PC-3 (cell line): ENCODE measurements at regions not wholly inside any gene's neighbourhood (a gene's known extent, or its start where the extent isn't known, plus 50 kb on each side); places are given as distances from the start of the nearest gene placed in this dataset.

ENCODE experiments used
- ATAC-seq: fragments of 200-7000 bp; cut with Tn5 transposase; 2 replicates; pipeline ENCODE4 v1.9.1; 2020; ENCODE audit warnings: mild to moderate bottlenecking, moderate library complexity
- BruUV-seq: library from RNA; stranded (reverse); fragments of 400-500 nt; replicated peaks from 2 replicates; lab custom pipeline; 2021; lab: Mats Ljungman, UMichigan
- CTCF ChIA-PET: fragments of 300-600 bp; sonication (Branson Sonifier 250); formaldehyde crosslinking; loops from one replicate; lab custom pipeline; 2022; ENCODE audit warnings: antibody characterized with exemption; lab: Charles Lee
- POLR2A ChIA-PET: fragments of 300-600 bp; sonication (Branson Sonifier 250); formaldehyde crosslinking; loops from one replicate; lab custom pipeline; 2022; ENCODE audit warnings: antibody characterized with exemption; ENCODE audit not compliant: unreplicated experiment; lab: Charles Lee
- DNase-seq: peaks from one replicate; pipeline ENCODE4 v3.0.0-alpha.2; 2015
- H2AFZ ChIP-seq: fragments of 300-600 bp; sonication (generic); 2 replicates; pipeline ENCODE4 v1.6.0; 2016; ENCODE audit warnings: antibody characterized with exemption, low read length
- H3F3A ChIP-seq: fragments of 300-600 bp; sonication (generic); one replicate; pipeline ENCODE4 v1.6.0; 2017; ENCODE audit warnings: antibody characterized with exemption, low read length, control low read depth, mild to moderate bottlenecking; ENCODE audit not compliant: unreplicated experiment
- H3K27ac ChIP-seq: fragments of 300-600 bp; sonication (generic); 2 replicates; pipeline ENCODE4 v1.5.1; 2016; ENCODE audit warnings: mild to moderate bottlenecking, low read length
- H3K27me3 ChIP-seq: fragments of 300-600 bp; sonication (generic); 2 replicates; pipeline ENCODE4 v1.6.1; 2016; ENCODE audit warnings: low read length, mixed read lengths
- H3K36me3 ChIP-seq: fragments of 300-600 bp; sonication (generic); 2 replicates; pipeline ENCODE4 v1.6.1; 2016; ENCODE audit warnings: low read depth, mixed run types, low read length, mixed read lengths
- H3K4me1 ChIP-seq: fragments of 300-600 bp; sonication (generic); 2 replicates; pipeline ENCODE4 v1.5.1; 2016; ENCODE audit warnings: low read length; ENCODE audit not compliant: insufficient read depth
- H3K4me2 ChIP-seq: fragments of 300-600 bp; sonication (generic); 2 replicates; pipeline ENCODE4 v1.6.0; 2016; ENCODE audit warnings: low read length
- H3K4me3 ChIP-seq: fragments of 300-600 bp; sonication (generic); 2 replicates; pipeline ENCODE4 v1.5.1; 2016; ENCODE audit warnings: mild to moderate bottlenecking, low read length, mixed read lengths
- H3K79me2 ChIP-seq: fragments of 300-600 bp; sonication (generic); 2 replicates; pipeline ENCODE4 v1.6.1; 2017; ENCODE audit warnings: low read length, mixed read lengths
- H3K9ac ChIP-seq: fragments of 300-600 bp; sonication (generic); 2 replicates; pipeline ENCODE4 v1.6.0; 2016; ENCODE audit warnings: mild to moderate bottlenecking, low read length
- H3K9me2 ChIP-seq: fragments of 300-600 bp; sonication (generic); replicated peaks from 2 replicates; pipeline ENCODE4 v1.6.1; 2016; ENCODE audit warnings: mixed run types, low read length, mixed read lengths
- H3K9me3 ChIP-seq: fragments of 300-600 bp; sonication (generic); 2 replicates; pipeline ENCODE4 v1.6.1; 2016; ENCODE audit warnings: low read length, mixed read lengths
- H4K20me1 ChIP-seq: fragments of 300-600 bp; sonication (generic); 2 replicates; pipeline ENCODE4 v1.6.1; 2016; ENCODE audit warnings: low read length, mixed read lengths
- EZH2 ChIP-seq: fragments of 300-600 bp; sonication (generic); IDR thresholded peaks from one replicate; pipeline ENCODE4 v1.6.1; 2017; ENCODE audit warnings: antibody characterized with exemption, mild to moderate bottlenecking, low read length; ENCODE audit not compliant: unreplicated experiment
- EZH2phosphoT487 ChIP-seq: fragments of 300-600 bp; sonication (generic); IDR thresholded peaks from 2 replicates; pipeline ENCODE4 v1.6.1; 2018; ENCODE audit warnings: mild to moderate bottlenecking, antibody characterized with exemption, low read length, borderline replicate concordance
- intact Hi-C: fragments of 100-400 bp; cut with micrococcal nuclease; formaldehyde crosslinking; loops from 2 replicates; pipeline ENCODE4 v1.9.0; 2023
- TF ChIP-seq, protein P1 (sequence below): fragments of 300-600 bp; sonication (generic); conservative IDR thresholded peaks from 2 replicates; pipeline ENCODE4 v1.5.1; 2017; ENCODE audit warnings: antibody characterized with exemption, low read depth, mild to moderate bottlenecking, low read length

DNA sequence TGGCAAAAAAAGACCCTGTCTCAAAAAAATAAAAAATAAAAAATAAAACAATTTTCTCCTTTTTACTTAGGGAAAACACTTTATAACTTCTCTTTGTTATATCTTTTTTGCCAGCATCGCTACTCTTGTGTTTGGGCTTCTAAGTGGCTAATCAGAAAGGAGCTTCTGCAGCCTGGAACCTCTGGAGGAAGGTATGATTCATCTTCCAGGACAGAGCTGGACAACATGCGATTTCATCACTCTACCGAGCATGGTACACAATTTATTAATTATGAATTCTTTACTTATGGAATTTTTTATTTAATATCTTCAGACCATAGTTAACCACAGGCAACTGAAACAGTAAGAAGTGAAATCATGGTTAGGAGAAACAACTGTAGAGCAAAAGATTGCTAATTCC lies 1254.3 kb upstream of the AGA start:
- no peaks in the 10 kb centered on the region for H4K20me1 ChIP-seq
- ChIA-PET POLR2A (no interaction called here), CTCF (no interaction called here)
- H3K27me3 ChIP-seq: no peaks in the 10 kb centered on the region
- intact Hi-C loops: no loop called here
- no peaks in the 10 kb centered on the region for H3K79me2 ChIP-seq
- no peak for TF ChIP-seq EZH2
- TF ChIP-seq EZH2phosphoT487: no peak
- TF ChIP-seq, protein P1, sequence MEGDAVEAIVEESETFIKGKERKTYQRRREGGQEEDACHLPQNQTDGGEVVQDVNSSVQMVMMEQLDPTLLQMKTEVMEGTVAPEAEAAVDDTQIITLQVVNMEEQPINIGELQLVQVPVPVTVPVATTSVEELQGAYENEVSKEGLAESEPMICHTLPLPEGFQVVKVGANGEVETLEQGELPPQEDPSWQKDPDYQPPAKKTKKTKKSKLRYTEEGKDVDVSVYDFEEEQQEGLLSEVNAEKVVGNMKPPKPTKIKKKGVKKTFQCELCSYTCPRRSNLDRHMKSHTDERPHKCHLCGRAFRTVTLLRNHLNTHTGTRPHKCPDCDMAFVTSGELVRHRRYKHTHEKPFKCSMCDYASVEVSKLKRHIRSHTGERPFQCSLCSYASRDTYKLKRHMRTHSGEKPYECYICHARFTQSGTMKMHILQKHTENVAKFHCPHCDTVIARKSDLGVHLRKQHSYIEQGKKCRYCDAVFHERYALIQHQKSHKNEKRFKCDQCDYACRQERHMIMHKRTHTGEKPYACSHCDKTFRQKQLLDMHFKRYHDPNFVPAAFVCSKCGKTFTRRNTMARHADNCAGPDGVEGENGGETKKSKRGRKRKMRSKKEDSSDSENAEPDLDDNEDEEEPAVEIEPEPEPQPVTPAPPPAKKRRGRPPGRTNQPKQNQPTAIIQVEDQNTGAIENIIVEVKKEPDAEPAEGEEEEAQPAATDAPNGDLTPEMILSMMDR: no peak
- H3K36me3 ChIP-seq: no peaks in the 10 kb centered on the region
- no peaks in the 10 kb centered on the region for H3K4me1 ChIP-seq
- H3K4me2 ChIP-seq: no peak overlapping the region
- BruUV-seq: no TSS peak
- H3K9me3 ChIP-seq: no peaks in the 10 kb centered on the region
- no peak overlapping the region for H2AFZ ChIP-seq
- no peak overlapping the region for H3K9ac ChIP-seq
- DNase-seq: no peak
- H3F3A ChIP-seq: no peaks in the 10 kb centered on the region
- no peak for ATAC-seq
- H3K27ac ChIP-seq: no peak overlapping the region
- H3K9me2 ChIP-seq: no peaks in the 10 kb centered on the region
- no peak overlapping the region for H3K4me3 ChIP-seq

GRCh38 chr4:178712486-178712885 lies 1270.2 kb upstream of the AGA start:
- no peak overlapping the region for H3K27ac ChIP-seq
- H3K79me2 ChIP-seq: no peaks in the 10 kb centered on the region
- H3K4me2 ChIP-seq: no peak overlapping the region
- no peaks in the 10 kb centered on the region for H4K20me1 ChIP-seq
- H3K9me3 ChIP-seq: no peaks in the 10 kb centered on the region
- TF ChIP-seq EZH2phosphoT487: no peak
- TF ChIP-seq, protein P1: no peak
- TF ChIP-seq EZH2: no peak
- no peak overlapping the region for H2AFZ ChIP-seq
- H3K9me2 ChIP-seq: no peaks in the 10 kb centered on the region
- H3K36me3 ChIP-seq: no peaks in the 10 kb centered on the region
- CTCF ChIA-PET: no interaction called here
- no peak for DNase-seq
- intact Hi-C loops: no loop called here
- no peaks in the 10 kb centered on the region for H3F3A ChIP-seq
- H3K9ac ChIP-seq: no peak overlapping the region
- POLR2A ChIA-PET: no interaction called here
- H3K4me1 ChIP-seq: no peaks in the 10 kb centered on the region
- H3K4me3 ChIP-seq: no peak overlapping the region
- no peak for ATAC-seq
- no peaks in the 10 kb centered on the region for H3K27me3 ChIP-seq
- no TSS peak for BruUV-seq

DNA sequence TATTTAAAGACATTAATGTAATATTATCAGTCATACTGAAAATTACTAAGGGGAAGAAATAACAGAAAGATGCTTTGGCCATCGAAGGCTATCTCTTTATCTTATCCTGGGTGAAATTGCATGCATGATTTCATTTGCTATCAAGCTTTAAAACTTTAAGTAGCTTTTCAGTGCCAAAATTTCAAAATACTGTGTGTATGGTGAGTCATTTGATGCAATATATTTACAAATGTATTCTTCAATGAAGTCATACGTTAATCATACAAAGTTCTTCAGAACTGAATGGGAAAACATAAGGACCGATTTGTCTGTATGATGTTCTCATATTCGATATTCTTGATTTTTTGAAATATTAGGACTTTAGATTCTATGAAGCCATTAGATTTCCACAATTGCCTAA lies 1295.8 kb upstream of the AGA start:
- Histone ChIP-seq H3K27me3 (no peaks in the 10 kb centered on the region), H3K4me2 (no peak overlapping the region), H3K9ac (no peak overlapping the region), H3K27ac (peak overlapping the region; percentile 44), H2AFZ (no peak overlapping the region), H4K20me1 (no peaks in the 10 kb centered on the region), H3F3A (no peaks in the 10 kb centered on the region), H3K79me2 (no peaks in the 10 kb centered on the region), H3K4me1 (peaks cover 5% of the 10 kb centered on the region; the same call in 1 of the 2 replicates), H3K9me3 (no peaks in the 10 kb centered on the region), H3K9me2 (no peaks in the 10 kb centered on the region), H3K36me3 (no peaks in the 10 kb centered on the region), H3K4me3 (no peak overlapping the region)
- no TSS peak for BruUV-seq
- no peak for TF ChIP-seq EZH2phosphoT487
- TF ChIP-seq EZH2: no peak
- TF ChIP-seq, protein P1: no peak
- CTCF ChIA-PET: no interaction called here
- ATAC-seq (no peak), DNase-seq (peak; percentile 71)
- intact Hi-C loops: no loop called here
- POLR2A ChIA-PET: no interaction called here
